Caki2 (cell line): ENCODE measurements at regions not wholly inside any gene's neighbourhood (a gene's known extent, or its start where the extent isn't known, plus 50 kb on each side); places are given as distances from the start of the nearest gene placed in this dataset.

Experiments
- DNase-seq: peaks from one replicate; pipeline ENCODE4 v3.0.0-alpha.2; 2015; ENCODE audit warnings: low read depth
- in situ Hi-C: cut with HindIII; loops from 2 replicates; pipeline ENCODE4 v1.10.0; 2016; ENCODE audit warnings: low sequenced_read_pairs, low pct_unique_long_range_greater_than_20kb, mixed read lengths

GRCh38 chr14:31986405-31986804 lies 90.7 kb upstream of the ARHGAP5 start:
- in situ Hi-C loops, result no loop called here
- no peak for DNase-seq

GRCh38 chr14:31987721-31988120 lies 89.4 kb upstream of the ARHGAP5 start:
- no peak for DNase-seq
- in situ Hi-C loops, result no loop called here

GRCh38 chr14:31988244-31988643 lies 88.9 kb upstream of the ARHGAP5 start:
- in situ Hi-C loops, result no loop called here
- DNase-seq, result no peak

- no peak for DNase-seq
- in situ Hi-C loops, result no loop called here
Measured at GRCh38 chr14:31990183-31990857, 86.8 kb upstream of the ARHGAP5 start.

- in situ Hi-C loops, result no loop called here
- no peak for DNase-seq
Measured at GRCh38 chr14:31990926-31991572, 86.1 kb upstream of the ARHGAP5 start.

GRCh38 chr14:31992011-31992447 lies 85.1 kb upstream of the ARHGAP5 start:
- in situ Hi-C loops, result no loop called here

GRCh38 chr14:31993521-31993951 lies 83.6 kb upstream of the ARHGAP5 start:
- in situ Hi-C loops, result no loop called here
- DNase-seq, result no peak

More at GRCh38 chr14:31992011-31992447, 85.1 kb upstream of the ARHGAP5 start:
- no peak for DNase-seq

- no peak for DNase-seq
- in situ Hi-C loops, result no loop called here
Measured at GRCh38 chr14:31994391-31995033, 82.6 kb upstream of the ARHGAP5 start.

GRCh38 chr14:32003585-32003984 lies 73.5 kb upstream of the ARHGAP5 start:
- DNase-seq, result no peak
- in situ Hi-C loops, result no loop called here

GRCh38 chr14:32004300-32004699 lies 72.8 kb upstream of the ARHGAP5 start:
- peak; percentile 45 for DNase-seq
- in situ Hi-C loops, result no loop called here

- in situ Hi-C loops, result no loop called here
- DNase-seq, result no peak
Measured at GRCh38 chr14:32005628-32006027, 71.5 kb upstream of the ARHGAP5 start.

GRCh38 chr14:32006263-32007110 lies 70.6 kb upstream of the ARHGAP5 start:
- DNase-seq, result peak; percentile 76
- in situ Hi-C loops, result no loop called here

- no peak for DNase-seq
- in situ Hi-C loops, result no loop called here
Measured at GRCh38 chr14:32007755-32008362, 69.2 kb upstream of the ARHGAP5 start.

- DNase-seq, result no peak
- in situ Hi-C loops, result no loop called here
Measured at GRCh38 chr14:32008602-32009193, 68.4 kb upstream of the ARHGAP5 start.

GRCh38 chr14:32009221-32009975 lies 67.7 kb upstream of the ARHGAP5 start:
- in situ Hi-C loops, result no loop called here
- no peak for DNase-seq

GRCh38 chr14:32009976-32010581 lies 67.0 kb upstream of the ARHGAP5 start:
- in situ Hi-C loops, result no loop called here
- DNase-seq, result no peak

GRCh38 chr14:32010604-32011125 lies 66.4 kb upstream of the ARHGAP5 start:
- DNase-seq, result peak; percentile 78
- in situ Hi-C loops, result no loop called here
